ENCODE measurements at regions not wholly inside any gene's neighbourhood (a gene's known extent, or its start where the extent isn't known, plus 50 kb on each side); places are given as distances from the start of the nearest gene placed in this dataset.

- Histone ChIP-seq H2AFZ (ENCODE audit: low read depth, low read length) (no peak overlapping the region), H3K27ac (ENCODE audit: extremely low read depth, low read depth, low read length) (no peak overlapping the region), H3K27me3 (ENCODE audit: control insufficient read depth in 2 of 2, insufficient read depth in 2 of 2, low read length in 2 of 2) (no peaks in the 10 kb centered on the region), H3K9me3 (replicated peaks; ENCODE audit: control insufficient read depth, insufficient read depth, low read depth, low read length) (no peaks in the 10 kb centered on the region), H3K4me1 (replicated peaks in 1 of 2; ENCODE audit: control insufficient read depth in 2 of 2, insufficient read depth in 2 of 2, low read length in 2 of 2) (no peaks in the 10 kb centered on the region), H3K36me3 (ENCODE audit: control insufficient read depth, insufficient read depth, low read length) (no peaks in the 10 kb centered on the region), H3K4me2 (ENCODE audit: insufficient read depth, low read length) (no peak overlapping the region), H3K9ac (ENCODE audit: insufficient read depth in 1 of 2, low read depth in 2 of 2, low read length in 2 of 2) (no peak overlapping the region), H3K9me1 (ENCODE audit: control insufficient read depth, insufficient read depth, low read length) (no peaks in the 10 kb centered on the region), H4K20me1 (replicated peaks; ENCODE audit: control insufficient read depth, insufficient read depth, low read length) (no peaks in the 10 kb centered on the region), H3K79me2 (ENCODE audit: control insufficient read depth, insufficient read depth, low read length) (no peaks in the 10 kb centered on the region), H3K4me3 (no peak overlapping the region)
- BruUV-seq (replicated peaks), result no TSS peak
- WGBS (ENCODE audit: insufficient coverage, low coverage, missing lambda C conversion rate), result 0% methylated on average over 2 of the region's 2 CpGs
- FAIRE-seq, result no peak
- no peak for TF ChIP-seq DNMT1 (IDR thresholded peaks at IDR 0.05)
- no peak for DNase-seq (ENCODE audit: extremely low read depth in 1 of 4, low spot score in 3 of 4)
- CTCF ChIA-PET (ENCODE audit: low intra/inter-chr PET ratio), result no interaction called here
- in situ Hi-C loops (cut with MboI), result no loop called here
- intact Hi-C loops (cut with micrococcal nuclease), result no loop called here
- POLR2A ChIA-PET, result no interaction called here
- ATAC-seq, result no peak
Observed at GRCh38 chr1:194102607-194103006, 916.2 kb upstream of the B3GALT2 start.

- Histone ChIP-seq H3K36me3 (ENCODE audit: control insufficient read depth, insufficient read depth, low read length) (no peaks in the 10 kb centered on the region), H3K79me2 (ENCODE audit: control insufficient read depth, insufficient read depth, low read length) (no peaks in the 10 kb centered on the region), H3K9me1 (ENCODE audit: control insufficient read depth, insufficient read depth, low read length) (no peaks in the 10 kb centered on the region), H3K9me3 (replicated peaks; ENCODE audit: control insufficient read depth, insufficient read depth, low read depth, low read length) (no peaks in the 10 kb centered on the region), H3K9ac (ENCODE audit: insufficient read depth in 1 of 2, low read depth in 2 of 2, low read length in 2 of 2) (no peak overlapping the region), H3K4me2 (ENCODE audit: insufficient read depth, low read length) (no peak overlapping the region), H4K20me1 (replicated peaks; ENCODE audit: control insufficient read depth, insufficient read depth, low read length) (no peaks in the 10 kb centered on the region), H3K4me1 (replicated peaks in 1 of 2; ENCODE audit: control insufficient read depth in 2 of 2, insufficient read depth in 2 of 2, low read length in 2 of 2) (no peaks in the 10 kb centered on the region), H2AFZ (ENCODE audit: low read depth, low read length) (no peak overlapping the region), H3K27ac (ENCODE audit: extremely low read depth, low read depth, low read length) (no peak overlapping the region), H3K4me3 (no peak overlapping the region), H3K27me3 (ENCODE audit: control insufficient read depth in 2 of 2, insufficient read depth in 2 of 2, low read length in 2 of 2) (no peaks in the 10 kb centered on the region)
- in situ Hi-C loops (cut with MboI), result no loop called here
- 7% methylated on average over 3 of the region's 3 CpGs for WGBS (ENCODE audit: insufficient coverage, low coverage, missing lambda C conversion rate)
- POLR2A ChIA-PET, result no interaction called here
- intact Hi-C loops (cut with micrococcal nuclease), result no loop called here
- FAIRE-seq (no peak), ATAC-seq (no peak), DNase-seq (ENCODE audit: extremely low read depth in 1 of 4, low spot score in 3 of 4) (no peak)
- BruUV-seq (replicated peaks), result no TSS peak
- CTCF ChIA-PET (ENCODE audit: low intra/inter-chr PET ratio), result no interaction called here
- TF ChIP-seq KDM4B (IDR thresholded peaks at IDR 0.05; ENCODE audit: borderline replicate concordance in 2 of 2, low read depth in 1 of 2) (no peak), ARID4B (CRISPR knock-in tag; IDR thresholded peaks at IDR 0.05) (no peak), NEUROD1 (IDR thresholded peaks at IDR 0.05; ENCODE audit: borderline replicate concordance, low read depth, low read length, partially characterized antibody) (no peak), MLLT1 (IDR thresholded peaks at IDR 0.05) (no peak), BACH1 (tag; IDR thresholded peaks at IDR 0.05) (no peak), MYC (IDR thresholded peaks at IDR 0.05; ENCODE audit: low read depth, low read length) (no peak), MYC (CRISPR knock-in tag; IDR thresholded peaks at IDR 0.05; ENCODE audit: borderline replicate concordance, low read depth) (no peak)
Observed at GRCh38 chr1:194084755-194085154, 898.3 kb upstream of the B3GALT2 start.

Data from K562 (cell line).